OCI-LY3 (cell line): ENCODE measurements at regions not wholly inside any gene's neighbourhood (a gene's known extent, or its start where the extent isn't known, plus 50 kb on each side); places are given as distances from the start of the nearest gene placed in this dataset.

Source experiments
- H2AFZ ChIP-seq: fragments of 200-600, 300-600 bp; shearing (Covaris generic); 2 replicates; pipeline ENCODE4 v1.6.0; 2014; ENCODE audit warnings: antibody characterized with exemption, low read depth, low read length
- H3K27ac ChIP-seq: fragments of 200-600, 300-600 bp; sonication (generic); 2 replicates; pipeline ENCODE4 v1.5.1; 2014; ENCODE audit warnings: mild to moderate bottlenecking, low read length, moderate library complexity, mixed read lengths
- H3K27me3 ChIP-seq: fragments of 200-600, 300-600 bp; sonication (generic); 2 replicates; pipeline ENCODE4 v1.6.1; 2014; ENCODE audit warnings: low read depth, low read length, mixed read lengths
- H3K36me3 ChIP-seq: fragments of 200-600, 300-600 bp; sonication (generic); replicated peaks from 2 replicates; pipeline ENCODE3; 2014; ENCODE audit warnings: low read depth, low read length, mixed read lengths
- H3K4me1 ChIP-seq: fragments of 300-600, 200-600 bp; sonication (generic); 2 replicates; pipeline ENCODE4 v1.6.1; 2014; ENCODE audit warnings: low read length, mixed read lengths
- H3K4me2 ChIP-seq: fragments of 200-600, 300-600 bp; sonication (generic); 2 replicates; pipeline ENCODE4 v1.6.1; 2014; ENCODE audit warnings: low read length, mixed read lengths
- H3K4me3 ChIP-seq: fragments of 300-600, 200-600 bp; sonication (generic); 2 replicates; pipeline ENCODE4 v1.5.1; 2014; ENCODE audit warnings: antibody characterized with exemption, mild to moderate bottlenecking, low read length, moderate library complexity
- H3K79me2 ChIP-seq: fragments of 300-600, 200-600 bp; shearing (Covaris generic); 2 replicates; pipeline ENCODE4 v1.6.1; 2014; ENCODE audit warnings: mild to moderate bottlenecking, low read length, mixed read lengths
- H3K9ac ChIP-seq: fragments of 300-600, 200-600 bp; shearing (Covaris generic); 2 replicates; pipeline ENCODE4 v1.6.0; 2014; ENCODE audit warnings: mild to moderate bottlenecking, low read length, moderate library complexity
- H3K9me3 ChIP-seq: fragments of 200-600, 300-600 bp; shearing (Covaris generic); 2 replicates; pipeline ENCODE4 v1.6.1; 2014; ENCODE audit warnings: low read length, mixed read lengths; ENCODE audit not compliant: insufficient read depth
- H4K20me1 ChIP-seq: fragments of 200-600, 300-600 bp; sonication (generic); 2 replicates; pipeline ENCODE4 v1.6.1; 2016; ENCODE audit warnings: low read length, mixed read lengths; ENCODE audit not compliant: insufficient read depth
- EZH2phosphoT487 ChIP-seq: fragments of 200-600 bp; shearing (Covaris generic); IDR thresholded peaks from 2 replicates; pipeline ENCODE4 v1.6.1; 2018; ENCODE audit warnings: antibody characterized with exemption, mixed run types, low read depth
- TF ChIP-seq, protein P1 (sequence below): fragments of 200-600, 300-600 bp; sonication (generic); IDR thresholded peaks from 2 replicates; pipeline ENCODE4 v1.5.1; 2014; ENCODE audit warnings: antibody characterized with exemption, low read length, low read depth

DNA sequence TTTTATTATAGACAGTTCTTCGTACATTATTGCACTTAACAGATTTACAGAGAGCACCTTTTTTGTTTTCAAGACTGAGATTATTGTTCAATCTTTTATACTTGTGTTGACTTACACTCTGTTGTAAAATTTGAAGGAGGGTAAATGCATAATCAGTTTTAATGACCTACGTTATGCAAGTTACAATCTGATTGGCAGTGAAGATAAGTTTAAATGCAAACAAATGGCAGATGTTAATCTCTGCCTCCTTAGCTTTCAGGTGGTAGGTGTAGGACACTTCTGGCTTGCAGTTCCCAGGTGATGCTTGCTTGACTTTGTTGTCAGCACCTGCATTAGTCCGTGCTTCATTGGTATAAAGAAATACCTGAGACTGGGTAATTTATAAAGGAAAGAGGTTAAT, 424.9 kb downstream of the FGF9 start:
- Histone ChIP-seq H4K20me1 (no peaks in the 10 kb centered on the region), H2AFZ (no peak overlapping the region), H3K27ac (no peak overlapping the region), H3K27me3 (no peaks in the 10 kb centered on the region), H3K36me3 (no peaks in the 10 kb centered on the region), H3K9ac (no peak overlapping the region), H3K9me3 (no peaks in the 10 kb centered on the region), H3K4me2 (no peak overlapping the region), H3K4me3 (no peak overlapping the region), H3K4me1 (no peaks in the 10 kb centered on the region), H3K79me2 (no peaks in the 10 kb centered on the region)
- TF ChIP-seq, protein P1, sequence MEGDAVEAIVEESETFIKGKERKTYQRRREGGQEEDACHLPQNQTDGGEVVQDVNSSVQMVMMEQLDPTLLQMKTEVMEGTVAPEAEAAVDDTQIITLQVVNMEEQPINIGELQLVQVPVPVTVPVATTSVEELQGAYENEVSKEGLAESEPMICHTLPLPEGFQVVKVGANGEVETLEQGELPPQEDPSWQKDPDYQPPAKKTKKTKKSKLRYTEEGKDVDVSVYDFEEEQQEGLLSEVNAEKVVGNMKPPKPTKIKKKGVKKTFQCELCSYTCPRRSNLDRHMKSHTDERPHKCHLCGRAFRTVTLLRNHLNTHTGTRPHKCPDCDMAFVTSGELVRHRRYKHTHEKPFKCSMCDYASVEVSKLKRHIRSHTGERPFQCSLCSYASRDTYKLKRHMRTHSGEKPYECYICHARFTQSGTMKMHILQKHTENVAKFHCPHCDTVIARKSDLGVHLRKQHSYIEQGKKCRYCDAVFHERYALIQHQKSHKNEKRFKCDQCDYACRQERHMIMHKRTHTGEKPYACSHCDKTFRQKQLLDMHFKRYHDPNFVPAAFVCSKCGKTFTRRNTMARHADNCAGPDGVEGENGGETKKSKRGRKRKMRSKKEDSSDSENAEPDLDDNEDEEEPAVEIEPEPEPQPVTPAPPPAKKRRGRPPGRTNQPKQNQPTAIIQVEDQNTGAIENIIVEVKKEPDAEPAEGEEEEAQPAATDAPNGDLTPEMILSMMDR = no peak
- TF ChIP-seq EZH2phosphoT487 = no peak

DNA sequence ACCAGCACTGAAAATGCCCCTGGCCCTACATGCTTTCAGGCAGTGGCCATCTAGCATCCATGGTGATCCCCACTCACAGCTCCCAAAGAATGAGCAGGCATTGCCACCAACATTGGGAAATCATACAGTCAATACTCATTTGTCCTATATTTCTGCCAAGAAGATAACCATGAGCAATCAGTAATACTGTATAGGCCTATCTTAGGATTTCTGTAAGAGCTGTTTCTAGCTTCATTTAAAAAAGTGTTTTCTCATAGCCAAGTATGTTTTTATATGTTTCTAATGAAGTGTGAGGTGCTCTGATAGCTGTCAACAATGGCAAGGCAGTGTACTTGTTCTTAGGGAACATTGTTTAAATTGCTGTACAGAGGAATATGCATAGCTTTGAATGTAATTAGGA, 428.7 kb downstream of the FGF9 start:
- TF ChIP-seq, protein P1 = no peak
- no peak for TF ChIP-seq EZH2phosphoT487
- Histone ChIP-seq H3K9me3 (no peaks in the 10 kb centered on the region), H3K79me2 (no peaks in the 10 kb centered on the region), H3K36me3 (no peaks in the 10 kb centered on the region), H3K27ac (no peak overlapping the region), H3K4me1 (no peaks in the 10 kb centered on the region), H3K4me2 (no peak overlapping the region), H3K9ac (no peak overlapping the region), H3K27me3 (no peaks in the 10 kb centered on the region), H4K20me1 (no peaks in the 10 kb centered on the region), H3K4me3 (no peak overlapping the region), H2AFZ (no peak overlapping the region)

DNA sequence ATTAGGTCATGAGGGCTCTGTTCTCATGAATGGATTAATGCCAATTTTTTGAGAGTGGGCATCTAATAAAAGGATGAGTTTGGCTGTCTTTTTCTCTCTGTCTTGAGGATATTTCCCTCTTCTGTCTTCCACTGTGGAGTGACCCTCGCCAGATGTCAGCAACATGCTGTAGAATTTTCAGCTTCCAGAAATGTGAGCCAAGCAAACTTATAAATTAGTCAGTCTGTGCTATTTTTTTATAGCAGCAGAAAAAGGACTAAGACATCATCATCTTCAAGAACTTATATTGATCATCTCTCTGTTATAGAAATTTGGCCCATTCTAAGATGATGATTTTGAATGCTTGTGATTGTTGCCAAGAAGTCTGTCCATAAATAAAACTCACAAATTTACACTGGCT, 431.4 kb downstream of the FGF9 start:
- Histone ChIP-seq H3K4me2 (no peak overlapping the region), H2AFZ (no peak overlapping the region), H3K4me1 (no peaks in the 10 kb centered on the region), H3K79me2 (no peaks in the 10 kb centered on the region), H4K20me1 (no peaks in the 10 kb centered on the region), H3K27me3 (no peaks in the 10 kb centered on the region), H3K36me3 (no peaks in the 10 kb centered on the region), H3K27ac (no peak overlapping the region), H3K4me3 (no peak overlapping the region), H3K9me3 (no peaks in the 10 kb centered on the region), H3K9ac (no peak overlapping the region)
- no peak for TF ChIP-seq EZH2phosphoT487
- TF ChIP-seq, protein P1 = no peak

DNA sequence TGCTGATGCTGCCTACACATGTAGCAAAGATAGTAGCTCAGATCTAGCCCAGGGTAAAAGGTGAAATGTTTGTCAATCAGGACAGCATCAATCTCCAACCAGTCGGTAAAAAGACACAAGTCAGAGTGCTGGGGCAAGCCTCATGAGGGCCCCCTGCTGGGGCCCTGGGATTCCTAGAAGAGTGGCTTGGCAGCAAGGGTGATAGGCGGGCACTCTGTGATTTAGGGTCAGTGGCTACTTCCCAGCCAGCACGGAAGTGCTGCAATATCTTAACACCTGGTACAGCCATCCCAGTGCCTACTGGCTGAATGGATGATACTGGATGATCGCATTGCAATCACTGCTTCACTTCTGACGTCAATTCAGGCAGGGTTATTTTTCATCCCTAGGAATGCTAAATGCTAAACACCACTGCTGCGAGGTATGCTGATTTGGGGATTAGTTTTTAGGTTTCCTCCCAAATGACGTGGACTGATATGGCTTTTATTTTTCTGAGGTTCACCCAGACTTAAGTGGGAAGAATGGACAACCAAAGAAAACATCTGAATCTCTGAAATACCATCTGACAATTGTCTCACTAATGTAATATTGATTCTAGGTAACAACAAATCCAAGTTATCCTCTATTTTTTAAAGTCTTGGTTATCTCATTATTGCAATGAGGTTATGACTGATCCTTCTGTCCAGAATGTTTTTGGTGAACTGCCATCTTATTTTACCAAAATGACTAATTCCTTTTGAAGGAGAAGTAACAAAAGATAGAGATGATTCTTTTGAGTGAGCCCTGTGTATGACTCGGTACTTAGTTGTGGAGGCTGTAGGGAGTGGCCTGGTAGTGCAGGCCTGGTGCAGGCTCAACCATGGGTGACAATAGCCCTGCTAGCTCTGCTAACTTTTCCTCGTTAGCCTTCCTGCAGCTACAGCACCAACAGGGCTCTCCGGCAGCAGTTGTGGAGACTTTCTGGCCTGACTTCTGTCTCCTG, 432.5 kb downstream of the FGF9 start:
- no peaks in the 10 kb centered on the region for H3K27me3 ChIP-seq
- H3K36me3 ChIP-seq = no peaks in the 10 kb centered on the region
- H3K9me3 ChIP-seq = no peaks in the 10 kb centered on the region
- no peak overlapping the region for H2AFZ ChIP-seq
- no peak overlapping the region for H3K4me2 ChIP-seq
- H4K20me1 ChIP-seq = no peaks in the 10 kb centered on the region
- H3K27ac ChIP-seq = no peak overlapping the region
- H3K4me1 ChIP-seq = no peaks in the 10 kb centered on the region
- TF ChIP-seq EZH2phosphoT487 = no peak
- TF ChIP-seq, protein P1 = no peak
- no peaks in the 10 kb centered on the region for H3K79me2 ChIP-seq
- H3K4me3 ChIP-seq = no peak overlapping the region
- no peak overlapping the region for H3K9ac ChIP-seq
